ENCODE measurements at regions not wholly inside any gene's neighbourhood (a gene's known extent, or its start where the extent isn't known, plus 50 kb on each side); places are given as distances from the start of the nearest gene placed in this dataset.

GRCh38 chr14:83164016-83164415 lies 1630.4 kb upstream of the SEL1L start:
- ChIA-PET POLR2A (no interaction called here), CTCF (no interaction called here)
- TF ChIP-seq CTBP1 (IDR thresholded peaks at IDR 0.05; ENCODE audit: borderline replicate concordance) = no peak
- TF ChIP-seq FOXA1 (IDR thresholded peaks at IDR 0.05) = no peak
- no peak for TF ChIP-seq ARNT (IDR thresholded peaks at IDR 0.05)
- TF ChIP-seq PKNOX1 (IDR thresholded peaks at IDR 0.05) = no peak
- no peak for TF ChIP-seq LEF1 (IDR thresholded peaks at IDR 0.05; ENCODE audit: borderline replicate concordance)
- no peak for TF ChIP-seq SP1 (IDR thresholded peaks at IDR 0.05)
- TF ChIP-seq HDGF (IDR thresholded peaks at IDR 0.05; ENCODE audit: borderline replicate concordance) = no peak
- no peak for TF ChIP-seq ELF4 (IDR thresholded peaks at IDR 0.05)
- TF ChIP-seq TARDBP (IDR thresholded peaks at IDR 0.05) = no peak
- no peak for TF ChIP-seq BHLHE40 (IDR thresholded peaks at IDR 0.05; ENCODE audit: borderline replicate concordance)
- no peak for TF ChIP-seq L3MBTL2 (conservative IDR thresholded peaks at IDR 0.05)
- no peak for TF ChIP-seq FOXM1 (IDR thresholded peaks at IDR 0.05; ENCODE audit: borderline replicate concordance)
- no peak for TF ChIP-seq NFRKB (IDR thresholded peaks at IDR 0.05)
- no peak for TF ChIP-seq ZNF384 (IDR thresholded peaks at IDR 0.05)
- no peak for TF ChIP-seq FOXK2 (IDR thresholded peaks at IDR 0.05)
- no peak for TF ChIP-seq SUZ12 (IDR thresholded peaks at IDR 0.05)
- no peak for DNase-seq (ENCODE audit: extremely low spot score)

DNA sequence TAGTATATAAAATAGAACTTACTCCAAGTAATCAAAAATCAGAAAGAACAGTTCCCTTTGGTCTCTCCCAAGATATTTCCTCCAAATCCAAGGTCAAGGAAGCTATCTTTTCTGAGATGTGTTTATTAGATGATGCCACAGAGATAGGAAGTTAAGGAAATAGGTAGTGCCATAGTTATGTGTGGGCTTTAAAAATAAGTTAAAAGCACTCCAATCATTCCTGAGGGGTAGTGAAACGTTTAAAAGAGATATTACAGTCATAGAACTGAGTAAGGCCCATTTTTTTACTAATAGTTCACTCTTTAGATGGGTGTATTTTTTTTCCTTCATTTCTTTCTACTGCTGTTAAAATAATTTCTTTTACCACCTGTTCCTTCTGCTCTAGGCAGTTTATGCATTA lies 1630.9 kb upstream of the SEL1L start:
- CTCF ChIA-PET = no interaction called here

DNA sequence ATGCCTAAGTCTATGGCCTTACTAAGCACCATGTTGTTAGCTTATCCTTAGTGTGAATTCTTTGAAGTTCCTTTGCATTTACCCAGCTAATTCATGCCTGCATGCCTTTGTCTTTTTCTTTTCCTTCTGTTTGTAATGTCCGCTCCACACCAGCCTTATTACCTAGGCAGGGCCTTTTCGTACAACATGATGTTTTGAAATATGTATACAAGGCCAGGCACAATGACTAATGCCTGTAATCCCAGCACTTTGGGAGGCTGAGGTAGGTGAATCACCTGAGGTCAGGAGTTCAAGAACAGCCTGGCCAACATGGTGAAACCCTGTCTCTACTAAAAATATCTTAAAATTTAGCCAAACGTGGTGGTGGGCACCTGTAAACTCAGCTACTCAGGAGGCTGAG lies 1636.5 kb upstream of the SEL1L start:
- ChIA-PET POLR2A (no interaction called here), CTCF (no interaction called here)
- no peak for TF ChIP-seq SP1 (IDR thresholded peaks at IDR 0.05)
- no peak for TF ChIP-seq ARNT (IDR thresholded peaks at IDR 0.05)
- TF ChIP-seq ELF4 (IDR thresholded peaks at IDR 0.05) = no peak
- no peak for TF ChIP-seq NFRKB (IDR thresholded peaks at IDR 0.05)
- no peak for TF ChIP-seq FOXM1 (IDR thresholded peaks at IDR 0.05; ENCODE audit: borderline replicate concordance)
- TF ChIP-seq CTBP1 (IDR thresholded peaks at IDR 0.05; ENCODE audit: borderline replicate concordance) = no peak
- TF ChIP-seq TARDBP (IDR thresholded peaks at IDR 0.05) = no peak
- no peak for TF ChIP-seq LEF1 (IDR thresholded peaks at IDR 0.05; ENCODE audit: borderline replicate concordance)
- TF ChIP-seq PKNOX1 (IDR thresholded peaks at IDR 0.05) = no peak
- no peak for TF ChIP-seq L3MBTL2 (conservative IDR thresholded peaks at IDR 0.05)
- no peak for TF ChIP-seq FOXK2 (IDR thresholded peaks at IDR 0.05)
- no peak for TF ChIP-seq ZNF384 (IDR thresholded peaks at IDR 0.05)
- no peak for TF ChIP-seq SUZ12 (IDR thresholded peaks at IDR 0.05)
- TF ChIP-seq HDGF (IDR thresholded peaks at IDR 0.05; ENCODE audit: borderline replicate concordance) = no peak
- no peak for TF ChIP-seq BHLHE40 (IDR thresholded peaks at IDR 0.05; ENCODE audit: borderline replicate concordance)
- no peak for TF ChIP-seq FOXA1 (IDR thresholded peaks at IDR 0.05)
- DNase-seq (ENCODE audit: extremely low spot score) = no peak

More for the DNA sequence above, 1630.9 kb upstream of the SEL1L start:
- TF ChIP-seq ELF4 (IDR thresholded peaks at IDR 0.05) (no peak), L3MBTL2 (conservative IDR thresholded peaks at IDR 0.05) (no peak), FOXK2 (IDR thresholded peaks at IDR 0.05) (no peak), HDGF (IDR thresholded peaks at IDR 0.05; ENCODE audit: borderline replicate concordance) (no peak), BHLHE40 (IDR thresholded peaks at IDR 0.05; ENCODE audit: borderline replicate concordance) (no peak), ZNF384 (IDR thresholded peaks at IDR 0.05) (no peak), ARNT (IDR thresholded peaks at IDR 0.05) (no peak), SUZ12 (IDR thresholded peaks at IDR 0.05) (no peak), PKNOX1 (IDR thresholded peaks at IDR 0.05) (no peak)
- DNase-seq (ENCODE audit: extremely low spot score) = no peak
- POLR2A ChIA-PET = no interaction called here

DNA sequence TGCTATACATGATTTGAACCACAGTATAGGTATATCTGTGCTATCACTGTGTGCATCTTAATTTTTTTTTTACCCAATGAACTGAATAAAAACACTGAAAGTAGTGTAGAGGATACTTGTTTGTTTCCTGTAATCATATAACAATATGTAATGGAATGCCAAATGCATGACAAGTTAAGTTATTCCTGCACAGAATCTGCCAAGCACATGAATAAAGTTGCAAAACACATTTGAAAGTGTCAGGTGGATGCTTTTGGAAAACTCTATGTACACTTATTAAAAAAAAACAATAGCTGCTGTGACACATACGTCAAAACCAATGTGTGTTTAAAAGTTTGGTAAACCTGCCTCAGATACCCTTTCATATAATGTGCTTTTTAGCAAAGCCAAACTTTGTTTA lies 1638.1 kb upstream of the SEL1L start:
- ChIA-PET CTCF (no interaction called here), POLR2A (no interaction called here)
- no peak for DNase-seq (ENCODE audit: extremely low spot score)
- TF ChIP-seq L3MBTL2 (conservative IDR thresholded peaks at IDR 0.05) = no peak
- TF ChIP-seq FOXM1 (IDR thresholded peaks at IDR 0.05; ENCODE audit: borderline replicate concordance) = no peak
- TF ChIP-seq SP1 (IDR thresholded peaks at IDR 0.05) = no peak
- TF ChIP-seq CTBP1 (IDR thresholded peaks at IDR 0.05; ENCODE audit: borderline replicate concordance) = no peak
- no peak for TF ChIP-seq BHLHE40 (IDR thresholded peaks at IDR 0.05; ENCODE audit: borderline replicate concordance)
- TF ChIP-seq TARDBP (IDR thresholded peaks at IDR 0.05) = no peak
- TF ChIP-seq FOXK2 (IDR thresholded peaks at IDR 0.05) = no peak
- TF ChIP-seq NFRKB (IDR thresholded peaks at IDR 0.05) = no peak
- TF ChIP-seq ELF4 (IDR thresholded peaks at IDR 0.05) = no peak
- no peak for TF ChIP-seq ARNT (IDR thresholded peaks at IDR 0.05)
- TF ChIP-seq LEF1 (IDR thresholded peaks at IDR 0.05; ENCODE audit: borderline replicate concordance) = no peak
- no peak for TF ChIP-seq SUZ12 (IDR thresholded peaks at IDR 0.05)
- TF ChIP-seq HDGF (IDR thresholded peaks at IDR 0.05; ENCODE audit: borderline replicate concordance) = no peak
- no peak for TF ChIP-seq FOXA1 (IDR thresholded peaks at IDR 0.05)
- TF ChIP-seq ZNF384 (IDR thresholded peaks at IDR 0.05) = no peak
- no peak for TF ChIP-seq PKNOX1 (IDR thresholded peaks at IDR 0.05)

- no peak for DNase-seq (ENCODE audit: extremely low spot score)
- CTCF ChIA-PET = no interaction called here
- TF ChIP-seq LEF1 (IDR thresholded peaks at IDR 0.05; ENCODE audit: borderline replicate concordance) (no peak), TARDBP (IDR thresholded peaks at IDR 0.05) (no peak)
- POLR2A ChIA-PET = no interaction called here
Measured at GRCh38 chr14:83172363-83172762, 1638.7 kb upstream of the SEL1L start.

- DNase-seq (ENCODE audit: extremely low spot score) = no peak
- ChIA-PET POLR2A (no interaction called here), CTCF (no interaction called here)
- TF ChIP-seq SUZ12 (IDR thresholded peaks at IDR 0.05) (no peak), BHLHE40 (IDR thresholded peaks at IDR 0.05; ENCODE audit: borderline replicate concordance) (no peak), FOXA1 (IDR thresholded peaks at IDR 0.05) (no peak), NFRKB (IDR thresholded peaks at IDR 0.05) (no peak), FOXM1 (IDR thresholded peaks at IDR 0.05; ENCODE audit: borderline replicate concordance) (no peak), LEF1 (IDR thresholded peaks at IDR 0.05; ENCODE audit: borderline replicate concordance) (no peak), SP1 (IDR thresholded peaks at IDR 0.05) (no peak)
Measured at GRCh38 chr14:83173687-83174086, 1640.0 kb upstream of the SEL1L start.
